ENCODE measurements at regions not wholly inside any gene's neighbourhood (a gene's known extent, or its start where the extent isn't known, plus 50 kb on each side); places are given as distances from the start of the nearest gene placed in this dataset.

- H3K4me1 ChIP-seq, result no peaks in the 10 kb centered on the region
- TF ChIP-seq, protein P1, sequence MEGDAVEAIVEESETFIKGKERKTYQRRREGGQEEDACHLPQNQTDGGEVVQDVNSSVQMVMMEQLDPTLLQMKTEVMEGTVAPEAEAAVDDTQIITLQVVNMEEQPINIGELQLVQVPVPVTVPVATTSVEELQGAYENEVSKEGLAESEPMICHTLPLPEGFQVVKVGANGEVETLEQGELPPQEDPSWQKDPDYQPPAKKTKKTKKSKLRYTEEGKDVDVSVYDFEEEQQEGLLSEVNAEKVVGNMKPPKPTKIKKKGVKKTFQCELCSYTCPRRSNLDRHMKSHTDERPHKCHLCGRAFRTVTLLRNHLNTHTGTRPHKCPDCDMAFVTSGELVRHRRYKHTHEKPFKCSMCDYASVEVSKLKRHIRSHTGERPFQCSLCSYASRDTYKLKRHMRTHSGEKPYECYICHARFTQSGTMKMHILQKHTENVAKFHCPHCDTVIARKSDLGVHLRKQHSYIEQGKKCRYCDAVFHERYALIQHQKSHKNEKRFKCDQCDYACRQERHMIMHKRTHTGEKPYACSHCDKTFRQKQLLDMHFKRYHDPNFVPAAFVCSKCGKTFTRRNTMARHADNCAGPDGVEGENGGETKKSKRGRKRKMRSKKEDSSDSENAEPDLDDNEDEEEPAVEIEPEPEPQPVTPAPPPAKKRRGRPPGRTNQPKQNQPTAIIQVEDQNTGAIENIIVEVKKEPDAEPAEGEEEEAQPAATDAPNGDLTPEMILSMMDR (IDR thresholded peaks at IDR 0.05), result no peak
- H3K4me3 ChIP-seq, result no peak overlapping the region
- no peaks in the 10 kb centered on the region for H3K9me3 ChIP-seq
- no peak overlapping the region for H3K27ac ChIP-seq
- H3K27me3 ChIP-seq, result no peaks in the 10 kb centered on the region
- DNase-seq (ENCODE audit: low spot score), result no peak
- H3K36me3 ChIP-seq, result no peaks in the 10 kb centered on the region
These were observed 164.7 kb upstream of the MEIS1 start for GRCh38 chr2:66270247-66270646.

DNA sequence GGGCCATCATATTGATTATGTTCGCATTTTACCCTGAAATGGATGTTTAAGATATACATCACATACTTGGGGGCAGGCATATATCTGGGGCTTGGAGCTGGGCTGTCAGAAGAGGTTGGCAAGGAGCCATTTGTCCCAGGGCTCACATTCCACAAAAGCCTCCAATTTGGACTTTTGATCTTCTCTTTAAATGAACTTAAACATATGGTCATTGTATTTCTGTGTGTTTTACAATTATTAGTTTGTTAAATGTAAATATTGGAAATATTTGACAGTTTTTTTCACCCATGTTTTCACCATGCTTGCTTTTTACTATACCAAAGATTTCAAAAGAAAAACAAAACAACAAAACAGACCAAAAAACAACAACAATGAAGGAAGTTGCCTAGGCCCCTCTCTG lies 165.8 kb upstream of the MEIS1 start:
- DNase-seq (ENCODE audit: low spot score), result no peak
- H3K36me3 ChIP-seq, result no peaks in the 10 kb centered on the region
- H3K4me1 ChIP-seq, result no peaks in the 10 kb centered on the region
- no peak overlapping the region for H3K4me3 ChIP-seq
- TF ChIP-seq, protein P1 (IDR thresholded peaks at IDR 0.05), result no peak
- no peaks in the 10 kb centered on the region for H3K9me3 ChIP-seq
- H3K27me3 ChIP-seq, result no peaks in the 10 kb centered on the region
- no peak overlapping the region for H3K27ac ChIP-seq

- no peak overlapping the region for H3K4me3 ChIP-seq
- H3K36me3 ChIP-seq, result no peaks in the 10 kb centered on the region
- H3K4me1 ChIP-seq, result no peaks in the 10 kb centered on the region
- no peak overlapping the region for H3K27ac ChIP-seq
- TF ChIP-seq, protein P1 (IDR thresholded peaks at IDR 0.05), result no peak
- no peak for DNase-seq (ENCODE audit: low spot score)
- no peaks in the 10 kb centered on the region for H3K9me3 ChIP-seq
- H3K27me3 ChIP-seq, result no peaks in the 10 kb centered on the region
These were observed 166.2 kb upstream of the MEIS1 start for GRCh38 chr2:66268756-66269155.

- no peaks in the 10 kb centered on the region for H3K4me1 ChIP-seq
- H3K27ac ChIP-seq, result no peak overlapping the region
- no peaks in the 10 kb centered on the region for H3K27me3 ChIP-seq
- DNase-seq (ENCODE audit: low spot score), result no peak
- TF ChIP-seq, protein P1 (IDR thresholded peaks at IDR 0.05), result no peak
- H3K4me3 ChIP-seq, result no peak overlapping the region
- no peaks in the 10 kb centered on the region for H3K36me3 ChIP-seq
- H3K9me3 ChIP-seq, result no peaks in the 10 kb centered on the region
These were observed 170.6 kb upstream of the MEIS1 start for GRCh38 chr2:66264354-66264753.

DNA sequence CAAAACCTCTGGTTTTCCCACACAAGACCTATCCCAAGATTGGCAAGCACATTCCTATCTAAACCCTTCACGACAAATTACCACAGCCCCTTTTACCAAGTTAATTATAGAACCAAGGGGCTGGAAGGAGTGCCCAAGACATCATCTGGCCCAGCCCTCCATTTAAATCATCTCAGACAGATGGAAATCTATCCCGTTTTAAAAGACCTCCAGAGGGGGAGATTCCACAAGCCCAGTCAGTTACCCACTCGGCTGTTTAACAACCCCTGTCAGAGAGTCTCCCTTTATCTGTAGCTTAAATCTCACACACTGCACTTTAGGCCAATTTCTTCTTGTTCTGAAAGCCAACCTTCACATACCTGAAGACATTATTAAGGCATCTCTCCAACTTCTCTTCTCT lies 179.1 kb upstream of the MEIS1 start:
- Histone ChIP-seq H3K9me3 (no peaks in the 10 kb centered on the region), H3K4me1 (no peaks in the 10 kb centered on the region), H3K27me3 (no peaks in the 10 kb centered on the region), H3K36me3 (no peaks in the 10 kb centered on the region), H3K27ac (no peak overlapping the region), H3K4me3 (no peak overlapping the region)
- no peak for DNase-seq (ENCODE audit: low spot score)
- TF ChIP-seq, protein P1 (IDR thresholded peaks at IDR 0.05), result no peak

GRCh38 chr2:66255136-66255535 lies 179.8 kb upstream of the MEIS1 start:
- Histone ChIP-seq H3K4me3 (no peak overlapping the region), H3K4me1 (no peaks in the 10 kb centered on the region), H3K27ac (no peak overlapping the region), H3K36me3 (no peaks in the 10 kb centered on the region), H3K27me3 (no peaks in the 10 kb centered on the region), H3K9me3 (no peaks in the 10 kb centered on the region)
- no peak for DNase-seq (ENCODE audit: low spot score)
- TF ChIP-seq, protein P1 (IDR thresholded peaks at IDR 0.05), result no peak

All from right atrium auricular region (tissue), 2 donors.